NCI-H748 treated with DMSO at 0.1 percent for 48 hours (cell line): ENCODE measurements at regions not wholly inside any gene's neighbourhood (a gene's known extent, or its start where the extent isn't known, plus 50 kb on each side); places are given as distances from the start of the nearest gene placed in this dataset.

ENCODE experiments used
- DNase-seq: peaks from one replicate; lab custom pipeline; 2025; lab: John Stamatoyannopoulos, UW

DNA sequence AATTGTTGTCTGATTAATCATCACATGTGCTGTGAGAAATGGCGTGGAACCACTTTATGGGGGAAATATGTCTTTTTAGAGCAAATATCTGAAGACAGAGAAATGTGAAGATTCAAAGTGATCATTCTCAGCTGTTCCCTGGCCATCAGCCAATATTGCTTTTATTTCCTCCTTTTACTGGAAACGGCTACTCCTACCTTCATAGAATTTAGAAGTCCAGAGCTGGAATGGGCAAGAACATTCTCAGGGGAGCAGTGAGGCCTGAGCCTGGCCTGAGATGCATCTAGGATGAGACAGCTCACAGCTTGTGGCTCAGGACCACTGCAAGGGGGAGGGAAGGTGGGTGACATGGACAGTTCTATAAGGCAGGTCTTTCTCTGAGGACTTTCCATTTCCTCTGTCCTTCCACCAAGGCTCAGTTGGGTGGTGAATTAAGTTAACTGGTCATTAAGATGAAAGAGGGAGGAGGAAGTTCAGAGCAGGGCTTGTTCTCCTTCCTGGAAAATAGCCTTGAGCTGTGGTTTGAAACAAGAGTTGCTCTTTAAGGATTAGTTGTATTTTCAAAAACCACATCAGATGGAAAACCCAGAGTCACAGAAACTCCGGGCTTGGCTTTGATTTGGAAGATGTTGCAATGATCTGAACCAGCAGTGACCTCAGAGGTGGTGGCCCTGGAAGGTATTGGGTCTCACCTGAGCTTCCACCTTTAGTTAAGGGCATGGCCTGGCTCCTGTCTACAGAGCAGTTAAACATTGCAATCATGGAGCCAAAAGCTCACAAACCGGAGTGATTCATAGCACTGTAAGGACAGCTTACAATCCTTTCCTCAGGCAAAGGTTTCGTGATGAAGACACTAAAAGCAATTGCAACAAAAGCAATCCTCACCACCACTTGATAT, 144.3 kb downstream of the VAPA start:
- no peak for DNase-seq

DNA sequence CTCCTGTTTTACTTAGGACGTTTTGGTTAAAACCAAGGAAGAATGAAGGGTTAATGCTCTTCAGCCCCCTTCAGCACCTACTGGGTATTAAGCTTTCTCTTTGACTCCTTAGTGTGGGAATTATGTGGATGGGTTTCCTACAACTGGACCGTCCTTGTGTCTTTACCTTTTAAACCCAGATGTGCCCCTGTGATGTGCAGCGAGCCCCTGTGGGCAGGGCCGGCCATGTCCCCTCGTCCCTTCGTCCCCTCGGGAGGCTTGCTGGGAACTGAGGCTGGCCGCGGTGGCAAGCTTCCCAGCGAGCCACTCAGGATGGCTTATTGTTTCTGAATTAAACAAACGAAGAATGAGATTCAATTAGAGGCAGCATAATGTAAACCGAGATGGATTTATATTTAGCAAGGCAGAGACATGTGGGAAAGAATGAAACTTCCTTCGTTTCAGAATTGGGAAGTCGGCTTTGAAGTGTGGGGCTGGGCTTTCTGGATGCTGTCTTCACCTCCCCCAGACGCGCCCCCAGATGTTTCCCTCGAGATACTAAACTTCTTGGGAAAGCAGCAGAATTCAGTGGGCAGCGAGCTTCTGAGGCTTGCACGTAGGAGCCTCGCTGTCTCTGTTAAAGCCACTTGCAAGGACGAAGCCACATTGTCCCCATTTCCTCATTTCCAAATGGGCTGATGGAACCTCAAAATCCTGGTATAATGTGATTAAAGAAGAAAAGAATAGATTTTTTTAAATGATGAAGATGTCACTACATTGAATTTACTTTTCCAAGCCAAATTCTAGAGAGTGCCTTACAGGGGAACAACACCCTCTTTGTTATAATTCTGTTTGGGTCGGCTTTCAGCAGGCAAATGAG, 146.0 kb downstream of the VAPA start:
- DNase-seq: no peak

DNA sequence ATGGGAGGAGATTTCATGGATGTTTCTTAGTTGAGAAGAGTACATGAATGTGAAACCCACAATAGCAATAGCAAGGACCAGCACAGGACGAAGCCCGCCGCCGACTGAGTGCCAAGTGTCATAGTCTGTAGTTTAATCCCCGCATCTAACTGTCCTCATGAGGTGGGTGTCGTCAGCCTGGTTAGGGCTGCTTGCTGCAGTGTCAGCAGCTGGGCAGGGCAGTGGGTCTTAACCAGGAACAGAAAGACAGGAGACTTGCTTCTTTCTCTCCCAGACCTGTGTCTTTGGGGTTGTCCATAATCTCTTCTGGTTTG, 146.6 kb downstream of the VAPA start:
- DNase-seq: no peak

DNA sequence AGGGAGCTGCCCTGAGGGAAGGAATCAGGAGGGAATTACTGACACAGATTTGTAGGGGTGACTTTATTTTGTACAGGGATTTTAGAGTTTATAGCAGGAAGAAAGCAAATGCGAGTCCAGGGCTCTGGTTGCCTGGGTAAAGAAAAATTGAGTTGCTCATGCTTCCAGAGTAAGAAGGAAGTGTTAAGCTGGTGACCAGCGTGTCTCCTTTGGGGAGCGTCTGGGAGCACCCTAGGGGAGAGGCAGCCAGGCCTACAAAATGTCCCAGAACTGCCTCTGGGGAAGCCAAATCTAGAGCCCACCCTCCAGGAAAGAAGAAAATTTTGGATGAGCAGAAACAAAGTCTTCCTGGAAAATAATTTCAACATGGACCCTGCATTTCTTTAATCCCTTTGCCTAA, 147.0 kb downstream of the VAPA start:
- DNase-seq: no peak

DNA sequence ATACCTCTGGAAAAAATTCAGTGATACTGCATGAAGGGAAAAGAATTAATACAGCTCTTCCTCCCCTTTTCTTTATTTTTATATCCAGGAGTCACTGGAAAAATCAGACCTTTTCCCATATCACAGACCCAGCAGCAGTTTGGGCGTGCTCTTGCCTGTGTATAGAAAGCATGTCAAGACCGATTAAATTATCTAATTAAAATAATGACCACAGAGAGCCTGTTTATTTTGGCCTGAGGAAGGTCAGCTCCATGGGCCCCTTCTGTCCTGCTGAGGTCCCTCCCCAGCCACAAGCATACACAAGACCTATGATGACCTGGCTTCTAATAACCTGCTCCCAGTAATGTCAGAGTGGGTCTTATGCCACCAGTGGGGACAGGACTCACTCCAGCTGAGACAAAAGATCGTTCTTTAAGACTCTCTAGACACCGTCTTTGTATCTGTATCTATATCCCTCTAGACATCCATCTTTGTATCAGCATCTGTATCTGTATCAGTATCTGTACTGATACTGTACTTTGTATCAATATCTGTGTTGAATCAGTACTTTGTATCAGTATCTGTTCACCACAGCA, 147.8 kb downstream of the VAPA start:
- no peak for DNase-seq

DNA sequence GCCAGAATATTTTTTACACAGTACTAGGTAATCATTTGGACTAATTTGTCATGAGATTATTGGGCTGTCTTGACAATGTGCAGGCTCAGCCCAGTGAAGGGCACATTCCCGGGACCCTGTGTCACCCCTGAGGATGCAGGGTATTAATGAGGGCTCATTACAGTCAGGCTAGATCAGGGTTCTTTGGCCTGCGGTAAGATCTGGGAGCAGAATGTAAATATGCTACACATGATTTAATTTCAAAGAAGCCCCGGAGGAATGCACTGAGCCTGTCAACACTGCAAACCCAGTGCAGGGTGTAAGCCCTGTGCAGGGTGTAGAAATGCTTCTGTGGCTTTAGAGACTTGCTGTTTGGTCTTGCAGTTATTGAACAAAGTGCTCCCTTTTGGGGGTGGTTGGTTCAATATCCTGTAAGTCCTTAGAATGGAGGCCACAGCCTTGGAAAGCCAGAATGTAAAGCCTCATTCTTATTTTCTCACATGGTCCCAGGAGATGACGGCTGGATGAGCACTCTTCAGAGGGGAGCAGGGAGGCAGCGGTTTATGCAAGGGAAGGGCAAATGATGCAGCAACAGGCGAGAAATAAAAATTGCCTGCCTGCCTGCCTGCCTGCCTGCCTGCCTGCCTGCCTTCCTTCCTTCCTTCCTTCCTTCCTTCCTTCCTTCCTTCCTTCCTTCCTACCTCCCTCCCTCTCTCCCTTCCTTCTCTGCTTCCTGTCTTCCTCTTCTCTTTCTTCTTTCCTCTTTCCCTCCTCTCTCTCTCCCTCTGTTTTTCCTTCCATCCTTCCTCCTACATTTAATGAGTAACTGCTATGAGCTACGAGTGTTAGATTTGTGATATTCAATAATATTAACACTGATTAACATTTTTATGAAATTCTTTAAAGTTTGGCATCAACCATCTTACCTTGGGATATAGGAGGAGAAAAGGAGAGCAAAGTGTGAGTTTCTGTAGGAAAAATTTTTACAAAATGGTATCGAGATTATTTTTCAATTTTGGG, 148.8 kb downstream of the VAPA start:
- no peak for DNase-seq

DNA sequence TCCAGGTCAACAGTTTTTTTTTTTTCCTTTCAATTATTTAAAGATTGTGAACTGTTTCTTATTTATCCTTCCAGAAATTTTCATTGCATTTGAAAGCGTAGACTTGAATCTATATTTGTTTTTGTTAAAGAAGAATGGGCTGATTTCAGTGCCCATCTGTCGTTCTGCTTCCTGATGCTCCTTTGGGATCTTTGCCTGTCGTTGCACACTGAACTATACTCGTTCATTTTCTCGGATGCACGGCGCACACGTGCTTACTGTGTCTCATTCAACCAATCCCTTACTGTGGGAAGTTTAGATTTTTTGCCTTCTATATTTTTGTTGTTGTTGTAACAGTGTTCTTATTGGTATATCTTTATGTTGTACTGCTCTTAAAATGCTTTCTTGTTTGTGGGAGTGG, 149.7 kb downstream of the VAPA start:
- DNase-seq: no peak

DNA sequence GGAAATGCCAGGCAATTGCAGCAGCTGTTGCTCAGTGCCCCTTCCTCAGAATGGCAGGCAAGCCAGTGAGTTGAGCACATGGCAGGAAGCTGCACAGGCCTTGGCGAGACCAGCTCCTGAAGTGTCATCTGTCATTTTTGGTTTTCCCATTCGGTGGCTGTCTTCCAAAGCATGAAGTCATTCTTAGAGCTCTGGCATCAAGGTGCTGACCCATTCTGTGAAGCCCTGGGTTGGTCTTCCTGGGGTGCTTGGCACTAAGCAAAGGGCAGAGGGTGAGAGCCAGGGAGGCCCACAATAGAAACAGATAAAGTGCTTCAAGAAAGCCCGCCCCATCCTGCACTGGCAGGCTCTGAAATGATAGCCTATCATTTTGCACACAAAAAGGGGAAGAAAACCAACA, 150.5 kb downstream of the VAPA start:
- no peak for DNase-seq

DNA sequence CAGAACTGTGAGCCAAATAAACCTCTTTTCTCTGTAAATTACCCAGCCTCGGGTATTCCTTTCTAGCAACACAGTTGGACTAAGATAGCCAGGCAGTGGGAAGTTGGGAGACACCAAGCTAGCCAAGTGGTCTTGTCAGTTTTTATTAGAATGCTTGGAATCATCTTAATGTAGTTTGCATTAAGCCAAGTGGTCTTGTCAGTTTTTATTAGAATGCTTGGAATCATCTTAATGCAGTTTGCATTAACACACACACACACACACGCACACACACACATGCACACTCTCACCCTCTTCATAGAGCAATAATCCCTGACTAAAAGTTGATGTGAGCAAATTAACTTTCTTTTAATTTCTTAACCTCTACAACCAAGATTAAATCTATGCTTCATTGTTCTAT, 151.5 kb downstream of the VAPA start:
- no peak for DNase-seq

DNA sequence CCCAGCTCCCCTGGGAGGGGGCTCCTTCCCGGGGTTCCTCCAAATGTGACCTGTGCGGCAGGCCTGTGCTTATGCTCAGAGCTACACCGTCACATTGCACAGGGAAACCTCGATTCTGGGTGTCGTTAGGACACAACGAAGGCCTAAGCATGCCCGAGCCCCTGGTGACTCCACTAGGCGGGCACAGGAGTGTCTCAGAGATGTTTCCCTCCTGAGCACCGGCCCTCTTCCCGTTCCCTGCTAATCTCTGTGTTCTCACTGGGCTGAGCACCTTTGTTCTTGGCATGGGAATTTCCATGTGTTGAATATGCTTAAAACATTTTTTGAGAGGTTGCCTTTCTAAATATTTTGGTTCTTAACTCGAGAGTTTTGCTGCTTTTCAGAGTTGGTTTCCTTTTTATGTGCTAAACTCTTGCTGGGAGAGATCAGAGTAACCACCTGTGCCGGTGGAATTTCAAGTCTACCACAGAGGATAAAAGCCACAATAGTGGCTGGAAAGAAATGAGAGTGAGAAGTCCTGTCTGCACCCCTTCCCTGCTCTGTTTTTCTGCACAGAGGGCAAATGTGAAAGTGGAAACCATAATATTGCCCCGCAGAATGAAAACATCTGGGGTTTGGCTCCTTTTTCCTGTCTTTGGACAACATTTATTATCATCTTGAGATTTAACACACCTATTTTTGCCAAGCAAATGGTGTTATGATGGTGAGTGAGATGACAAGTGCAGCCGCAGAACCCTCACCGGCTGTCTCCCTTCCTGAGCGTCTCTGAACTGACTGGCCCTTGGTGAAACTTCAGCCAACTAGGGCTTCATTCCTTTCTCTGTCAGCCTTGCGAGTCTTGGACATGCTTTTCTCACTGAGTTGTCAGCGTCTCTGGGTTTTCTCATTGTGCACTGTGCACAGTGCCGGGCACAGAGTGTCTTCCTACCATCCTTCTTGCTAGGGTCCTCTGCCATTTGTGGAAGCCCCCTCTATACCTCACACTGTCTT, 154.1 kb downstream of the VAPA start:
- DNase-seq: no peak

DNA sequence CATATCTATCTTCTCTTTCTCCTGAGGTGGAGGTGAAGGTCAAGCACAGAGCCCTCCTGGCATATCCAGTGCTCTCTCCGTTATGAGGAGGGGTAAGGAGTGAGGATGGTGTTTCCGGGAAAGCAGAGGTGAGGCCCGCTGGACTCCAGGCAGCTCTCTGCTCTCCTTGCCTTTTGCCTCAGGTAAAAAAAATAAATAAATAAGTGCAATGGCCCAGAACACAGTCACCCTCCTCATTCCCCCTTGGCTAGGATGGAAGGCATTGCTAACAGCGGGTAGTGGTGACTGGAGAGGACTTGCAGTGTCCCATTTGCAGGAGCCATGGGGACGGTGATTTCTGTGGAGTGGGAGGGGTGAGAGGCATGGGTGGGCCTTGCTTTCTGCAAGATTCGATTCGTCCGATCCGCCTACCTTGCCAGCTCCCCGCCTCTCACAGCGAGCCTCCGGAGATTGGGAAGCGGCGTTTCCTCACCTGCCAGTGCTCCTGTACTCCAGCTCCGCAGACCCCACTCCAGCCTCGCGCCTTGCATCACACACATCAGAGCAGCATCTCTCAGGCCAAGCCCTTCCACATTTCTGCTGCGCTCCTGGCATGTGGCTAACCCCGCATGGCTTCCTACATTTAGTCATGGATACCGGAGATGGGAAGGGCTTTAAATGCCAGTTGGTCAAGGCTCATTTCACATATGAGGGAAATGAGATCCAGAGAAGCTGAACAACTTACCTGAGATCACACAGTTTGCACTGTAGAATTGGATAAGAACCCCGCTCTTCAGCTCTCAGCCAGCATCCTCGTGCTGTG, 155.2 kb downstream of the VAPA start:
- DNase-seq: no peak

DNA sequence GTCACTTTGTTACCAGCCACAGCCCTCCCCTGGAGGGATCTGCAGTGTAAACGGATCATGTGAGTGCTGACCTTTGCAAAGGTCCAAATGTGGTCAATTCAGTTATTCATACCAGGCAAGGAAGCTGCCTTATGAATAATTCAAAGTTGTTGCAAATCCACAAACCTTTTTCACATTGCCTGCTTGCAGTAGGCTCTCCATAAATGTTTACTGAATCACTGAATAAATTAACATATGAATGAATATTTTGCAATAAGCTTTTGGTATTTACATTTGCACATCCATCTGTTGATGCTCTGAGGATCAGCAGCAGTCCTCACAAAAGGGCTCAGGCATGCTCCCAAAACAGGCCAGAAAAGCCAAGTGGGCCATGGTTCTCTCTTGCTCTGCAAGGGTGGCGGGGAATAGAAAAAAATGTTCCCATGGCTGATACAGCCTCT, 156.8 kb downstream of the VAPA start:
- DNase-seq: no peak

DNA sequence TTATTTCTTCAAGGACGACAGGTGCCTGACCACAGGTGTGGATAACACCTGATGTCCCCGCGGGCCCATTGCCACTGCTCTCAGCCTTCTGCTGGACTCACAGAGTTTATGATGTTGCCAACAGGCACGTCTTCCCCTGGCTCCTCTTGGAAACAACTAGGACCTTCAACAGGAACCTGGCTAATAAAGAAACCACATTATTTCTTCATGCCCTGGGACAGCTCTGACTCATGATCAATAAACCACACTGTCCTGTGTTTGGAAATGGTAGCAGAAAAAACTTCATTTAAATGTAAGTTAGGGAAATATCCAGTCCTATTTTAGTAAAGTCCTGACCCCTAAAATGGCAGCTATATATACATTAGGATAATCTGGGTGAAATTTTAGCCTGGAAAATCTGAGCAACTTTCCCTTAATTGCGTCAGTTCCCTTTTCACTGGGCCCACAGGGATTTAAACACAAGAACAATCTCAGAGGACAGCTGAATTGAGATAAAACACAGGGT, 158.9 kb downstream of the VAPA start:
- DNase-seq: no peak

DNA sequence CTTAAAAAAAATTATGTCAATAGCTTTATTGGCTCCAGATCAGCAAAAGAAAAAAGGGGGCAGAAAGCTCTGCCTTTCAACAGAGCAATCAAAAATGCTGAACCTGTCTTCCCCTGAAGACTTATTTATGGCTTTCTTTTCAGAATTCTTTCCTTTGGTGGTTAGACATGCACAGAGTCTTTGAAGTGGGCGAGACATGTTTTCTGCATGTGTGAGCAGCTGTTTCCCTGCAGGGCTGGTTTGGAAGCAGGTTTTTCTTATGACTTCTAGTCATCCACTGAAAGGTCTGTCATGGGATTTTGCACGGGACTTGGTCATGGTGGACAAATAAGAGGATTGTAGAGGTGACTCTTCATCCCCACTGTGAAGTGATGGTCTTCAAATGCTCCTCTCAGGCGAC, 160.3 kb downstream of the VAPA start:
- no peak for DNase-seq

DNA sequence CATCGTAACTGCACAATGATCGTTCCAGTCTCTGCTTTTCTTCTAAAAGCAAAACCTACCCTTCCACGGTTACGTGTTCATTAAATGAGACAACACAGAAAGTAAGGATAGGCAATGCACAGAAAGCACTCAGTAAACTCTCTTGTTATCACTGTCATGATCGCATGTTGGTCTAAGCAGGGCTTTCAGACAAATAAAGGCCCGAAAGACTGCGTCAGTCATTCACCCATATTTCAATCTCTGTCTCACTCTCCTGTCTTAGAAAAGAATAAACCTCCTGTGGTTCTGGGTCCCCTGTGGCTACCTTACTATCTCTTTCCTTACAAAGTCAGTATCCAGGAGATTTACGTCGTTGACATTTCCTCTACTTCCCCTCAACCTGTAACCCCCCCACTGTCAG, 160.9 kb downstream of the VAPA start:
- no peak for DNase-seq

DNA sequence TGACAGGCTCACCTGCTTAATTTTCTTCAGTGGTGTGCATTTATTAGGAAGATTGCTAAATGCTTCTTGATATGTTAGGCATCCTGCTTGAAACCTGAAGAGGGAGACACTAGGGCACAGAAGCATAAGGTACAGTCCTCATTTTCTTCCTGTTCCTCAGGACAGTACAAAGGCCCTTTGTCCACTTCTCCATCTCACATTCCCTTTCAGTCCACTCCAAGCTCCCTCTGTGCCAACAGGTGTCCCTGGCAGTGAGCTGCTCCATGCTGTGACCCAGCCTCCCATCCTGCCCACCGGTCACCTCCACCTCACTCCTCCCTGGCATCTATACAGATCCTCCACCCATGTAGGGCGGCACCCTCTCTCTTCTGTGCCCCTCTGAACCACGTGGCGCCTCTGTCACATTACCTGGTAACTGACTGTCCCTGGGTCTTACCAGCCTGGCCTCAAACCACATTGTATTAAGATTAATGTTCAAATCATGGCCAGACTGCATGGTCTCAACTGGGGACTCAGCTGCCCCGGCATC, 162.8 kb downstream of the VAPA start:
- no peak for DNase-seq

DNA sequence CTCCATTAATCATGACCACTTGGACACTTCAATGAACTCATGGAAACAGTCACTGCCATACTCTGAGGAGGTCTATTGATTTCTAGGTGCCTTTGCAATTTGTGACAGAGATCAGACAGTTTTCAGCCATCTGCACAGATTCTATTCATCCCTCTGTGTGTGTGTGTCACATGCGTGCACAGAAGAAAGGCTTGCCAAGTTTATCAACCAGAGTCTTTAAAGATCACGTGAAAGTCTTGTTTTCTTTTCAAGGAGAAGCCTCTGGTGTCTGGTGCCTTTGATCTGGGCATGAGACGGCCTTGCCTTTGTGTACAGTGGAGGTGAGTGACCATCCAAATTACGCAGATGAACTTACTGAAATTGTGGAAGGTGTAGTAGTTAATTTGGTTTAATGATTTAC, 164.2 kb downstream of the VAPA start:
- DNase-seq: no peak

DNA sequence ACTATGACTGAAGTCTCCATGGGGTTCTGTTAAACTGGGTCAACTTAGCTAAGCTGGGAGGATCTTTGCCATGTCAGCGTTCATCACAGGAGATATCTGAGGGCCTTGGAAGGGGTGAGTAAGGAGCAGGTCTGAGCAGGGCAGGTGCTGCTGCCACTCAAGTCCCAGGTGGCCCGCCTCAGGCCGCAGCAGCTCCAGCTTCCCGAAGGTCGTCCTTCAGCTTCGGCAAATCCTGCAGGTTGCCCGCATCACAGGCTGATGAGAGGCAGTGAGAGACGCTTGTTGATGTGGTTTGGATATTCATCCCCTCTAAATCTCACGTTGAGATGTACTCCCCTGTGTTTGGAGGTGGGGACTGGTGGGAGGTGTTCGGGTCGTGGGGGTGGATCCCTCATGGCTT, 166.6 kb downstream of the VAPA start:
- no peak for DNase-seq

DNA sequence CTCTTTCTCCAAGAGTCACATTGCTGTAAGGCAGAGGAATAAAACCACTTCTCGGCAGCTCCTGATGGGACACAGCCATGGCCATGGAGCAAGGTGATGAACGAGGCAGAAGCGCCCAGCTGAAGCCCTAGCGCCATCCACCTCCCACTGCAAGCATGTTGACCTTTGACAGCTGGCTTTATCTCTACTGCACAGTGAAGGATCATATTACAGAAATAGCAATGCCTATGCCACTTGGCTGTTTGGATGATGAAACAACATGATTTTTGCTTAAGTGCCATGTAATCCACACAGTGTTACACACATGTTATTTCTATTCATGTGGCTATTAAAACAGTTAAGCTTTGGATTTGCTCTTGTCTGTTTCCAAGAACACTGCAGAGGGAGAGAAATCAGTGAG, 167.7 kb downstream of the VAPA start:
- peak; percentile 36 for DNase-seq
